Ammon's horn (tissue), 1 donor: ENCODE measurements at regions not wholly inside any gene's neighbourhood (a gene's known extent, or its start where the extent isn't known, plus 50 kb on each side); places are given as distances from the start of the nearest gene placed in this dataset.
"Not testable (repeated sequence)": the region's sequence is repeated elsewhere in the genome, so short reads cannot be mapped to it uniquely, and the experiment has no call there.

Experiments
- DNase-seq: peaks from one replicate; pipeline ENCODE4 v3.0.0-alpha.2; 2016; ENCODE audit warnings: low spot score

GRCh38 chr2:146602383-146602782, 1242.4 kb upstream of the ACVR2A start:
- no peak for DNase-seq

DNA sequence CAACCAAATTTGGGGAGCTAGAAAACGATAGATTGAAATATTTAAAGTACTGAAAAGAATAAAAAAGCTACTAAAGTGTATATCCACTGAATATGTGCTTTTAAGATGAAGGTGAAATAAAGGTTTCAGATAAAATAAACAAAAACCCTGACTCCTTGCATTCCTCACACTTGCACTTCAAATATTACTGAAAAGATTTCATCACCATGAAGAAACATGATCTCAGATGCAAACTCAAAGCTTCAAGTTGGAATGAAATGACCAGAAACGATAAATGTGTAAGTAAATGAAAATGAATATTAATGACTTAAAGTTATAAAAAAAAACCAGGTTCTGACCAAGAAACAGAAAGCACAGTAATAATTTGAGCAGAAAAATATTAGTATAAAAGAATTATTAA, 1246.0 kb upstream of the ACVR2A start:
- DNase-seq = no peak

DNA sequence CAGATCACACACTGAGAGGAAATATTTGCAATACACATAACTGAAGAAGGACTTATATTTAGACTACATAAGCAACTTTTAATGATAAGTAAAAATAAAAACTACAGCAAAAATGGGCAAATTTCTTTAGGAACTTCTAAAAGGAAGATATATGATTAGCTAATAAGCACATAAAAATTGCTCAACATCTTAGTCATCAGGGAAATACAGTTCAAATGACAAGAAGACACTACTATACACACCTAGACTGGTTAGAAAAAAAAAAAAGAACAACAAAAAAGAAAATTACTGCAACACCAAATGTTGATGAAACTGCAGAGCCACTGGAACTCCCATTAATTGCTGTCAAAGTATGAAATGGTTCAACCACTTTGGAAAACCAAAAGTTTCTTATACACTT, 1247.5 kb upstream of the ACVR2A start:
- no peak for DNase-seq

GRCh38 chr2:146591908-146592307, 1252.9 kb upstream of the ACVR2A start:
- no peak for DNase-seq

DNA sequence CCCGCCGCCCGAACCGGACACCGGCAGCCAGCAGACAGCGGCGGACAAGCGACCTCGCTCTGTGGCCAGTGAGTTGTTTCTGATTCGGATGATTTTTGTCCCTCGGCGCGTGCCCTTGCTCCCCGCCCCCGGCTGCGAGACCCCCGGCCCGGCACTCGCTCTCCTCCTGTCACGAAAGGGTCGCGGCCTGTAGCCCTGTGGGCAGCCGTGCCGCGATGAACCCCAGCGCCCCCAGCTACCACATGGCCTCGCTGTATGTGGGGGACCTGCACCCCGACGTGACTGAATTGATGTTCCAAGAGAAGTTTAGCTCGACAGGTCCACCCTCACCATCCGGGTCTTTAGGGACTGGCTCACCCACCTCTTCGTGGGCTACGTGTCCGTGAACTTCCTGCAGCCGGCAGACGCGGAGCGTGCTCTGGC, 1257.5 kb upstream of the ACVR2A start:
- no peak for DNase-seq

DNA sequence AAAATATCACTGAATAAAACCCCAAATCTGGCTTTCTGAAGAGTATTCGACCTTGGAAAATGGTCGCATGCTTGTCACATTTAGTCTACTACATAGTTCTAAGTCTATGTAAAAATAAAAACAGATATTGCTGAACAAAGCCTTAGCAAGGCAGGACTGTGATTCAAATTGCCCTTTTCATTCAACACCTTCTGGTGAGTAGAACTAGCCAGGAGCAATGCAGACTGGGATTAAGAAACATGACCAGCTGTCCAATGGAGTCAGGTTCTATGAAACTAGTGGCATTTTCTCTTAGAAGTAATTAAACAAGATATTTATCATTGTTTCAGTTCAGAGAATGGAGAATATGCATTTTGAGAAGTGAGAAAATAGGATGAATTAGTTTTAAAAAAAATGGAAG, 1260.5 kb upstream of the ACVR2A start:
- no peak for DNase-seq

DNA sequence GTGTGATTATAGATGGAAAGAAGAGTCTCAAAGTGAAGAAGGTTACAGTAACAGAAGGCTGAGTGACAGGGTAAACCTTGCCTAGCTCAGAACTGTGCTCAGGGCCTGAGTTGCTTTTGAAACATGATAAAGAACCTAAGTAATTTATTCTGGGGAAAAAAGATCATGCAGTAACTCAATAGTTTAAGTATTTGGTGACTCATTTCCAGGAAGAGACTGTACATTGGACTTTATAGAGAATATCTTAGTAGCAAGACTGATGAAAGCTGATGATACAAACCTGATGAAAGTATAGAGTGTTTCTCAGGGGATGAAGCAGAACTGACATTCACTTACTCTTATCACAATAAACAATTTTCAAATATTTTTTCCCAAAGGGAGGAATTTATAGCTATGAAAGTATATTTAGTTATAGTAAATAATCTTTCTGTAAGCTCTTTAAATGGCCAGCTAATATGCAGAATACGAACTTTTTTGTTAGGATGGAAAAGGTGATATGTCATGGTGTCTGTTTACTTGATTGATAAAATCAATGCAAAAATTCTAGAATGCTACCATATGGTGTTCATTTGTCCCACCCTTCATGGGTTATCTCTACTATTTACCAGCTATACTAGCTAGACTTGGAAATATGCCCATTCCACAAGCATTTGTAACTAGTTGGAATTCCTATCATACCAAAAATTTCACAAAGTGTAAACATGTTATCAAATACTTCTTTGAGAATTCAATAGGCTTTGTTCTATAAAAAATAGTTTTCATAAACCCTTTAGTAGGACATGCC, 1265.5 kb upstream of the ACVR2A start:
- DNase-seq = no peak

DNA sequence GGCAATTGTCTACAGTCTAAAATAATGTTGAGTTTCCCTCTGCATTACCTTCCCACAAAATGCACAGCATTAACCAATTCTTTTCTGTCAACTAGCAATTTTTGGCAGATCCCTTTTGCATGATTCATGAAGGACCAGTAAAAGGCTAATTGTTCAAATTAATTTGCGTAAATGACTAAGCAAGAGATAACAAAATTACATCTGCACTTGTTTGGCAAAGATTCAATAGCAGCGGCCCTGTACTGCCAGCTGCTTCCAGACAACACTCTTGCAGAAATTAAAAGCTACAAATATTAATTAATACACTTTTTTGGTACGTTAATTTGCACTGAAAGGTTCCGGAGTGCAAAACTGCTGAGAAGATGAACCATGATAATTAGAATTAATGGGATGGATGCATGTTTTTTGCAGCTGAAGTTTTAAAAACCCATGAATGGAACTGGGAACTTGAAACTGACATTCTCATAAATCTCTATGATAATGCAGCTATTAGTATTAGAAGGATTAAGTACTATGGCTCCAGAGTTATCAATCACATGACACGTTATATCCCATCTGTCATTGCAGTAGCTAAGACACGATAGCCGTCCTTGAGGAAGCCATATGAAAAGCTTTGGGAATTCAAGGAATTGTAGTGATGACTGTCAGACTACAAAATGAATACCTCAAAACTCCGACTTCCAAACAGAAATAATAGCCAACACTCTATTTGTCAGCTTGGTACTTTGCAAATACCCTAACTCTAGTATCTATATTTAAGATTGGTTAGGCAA, 1268.3 kb upstream of the ACVR2A start:
- DNase-seq = no peak

GRCh38 chr2:146572598-146572997, 1272.2 kb upstream of the ACVR2A start:
- DNase-seq = no peak

DNA sequence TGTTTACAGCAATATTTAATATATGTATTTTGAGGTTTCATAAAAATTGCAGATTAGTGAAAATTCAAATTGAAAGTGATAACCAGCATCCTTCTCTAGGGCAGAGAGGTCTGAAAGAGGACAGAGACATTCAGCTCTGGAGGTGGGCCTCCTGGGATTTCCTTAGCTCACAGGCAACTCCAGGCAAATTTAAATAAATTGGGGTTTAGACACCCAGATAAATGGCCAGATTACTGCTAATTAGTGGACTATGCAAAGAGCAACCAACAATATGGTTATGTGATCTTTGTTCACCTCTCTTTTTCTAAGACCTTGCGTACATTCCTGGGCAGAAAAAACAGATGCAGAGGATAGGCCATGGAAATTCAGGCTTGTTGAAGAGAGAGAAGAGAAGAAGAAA, 1282.8 kb upstream of the ACVR2A start:
- no peak for DNase-seq

- no peak for DNase-seq
These were observed 1297.6 kb upstream of the ACVR2A start for GRCh38 chr2:146547236-146547635.

DNA sequence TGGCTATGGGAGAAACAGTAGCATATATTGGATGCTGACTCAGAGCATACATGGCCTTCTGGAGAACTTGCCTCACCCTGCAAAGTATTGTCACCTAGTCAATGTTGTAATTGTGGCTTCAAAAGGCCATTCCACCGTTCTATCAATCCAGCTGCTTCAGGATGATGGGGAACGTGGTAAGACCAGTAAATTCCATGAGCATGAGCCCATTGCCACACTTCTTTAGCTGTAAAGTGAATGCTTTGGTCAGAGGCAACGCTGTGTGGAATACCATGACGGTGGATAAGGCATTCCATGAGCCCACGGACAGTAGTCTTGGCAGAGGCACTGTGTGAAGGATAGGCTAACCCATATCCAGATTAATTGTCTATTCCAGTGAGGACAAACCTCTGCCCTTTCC, 1300.1 kb upstream of the ACVR2A start:
- no peak for DNase-seq

DNA sequence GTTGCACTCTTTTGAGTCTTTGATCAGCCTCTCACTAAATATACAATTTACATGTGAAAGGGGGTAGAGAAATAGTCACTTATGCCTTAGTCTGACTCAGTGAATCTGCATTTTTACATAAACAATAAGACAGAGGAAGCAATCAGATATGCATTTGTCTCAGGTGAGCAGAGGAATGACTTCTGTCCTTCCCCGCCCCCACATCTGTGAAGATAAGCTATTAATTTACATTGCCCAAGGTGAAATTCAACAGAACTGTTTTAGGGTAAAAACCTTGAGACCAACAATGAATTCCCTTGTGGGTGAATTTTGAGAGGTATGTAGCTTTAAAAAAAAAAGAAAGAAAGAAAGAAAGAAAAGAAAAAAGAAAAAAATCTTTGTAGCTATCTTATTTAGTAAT, 1302.9 kb upstream of the ACVR2A start:
- no peak for DNase-seq

GRCh38 chr2:146540271-146540932, 1304.4 kb upstream of the ACVR2A start:
- DNase-seq = peak; percentile 5

DNA sequence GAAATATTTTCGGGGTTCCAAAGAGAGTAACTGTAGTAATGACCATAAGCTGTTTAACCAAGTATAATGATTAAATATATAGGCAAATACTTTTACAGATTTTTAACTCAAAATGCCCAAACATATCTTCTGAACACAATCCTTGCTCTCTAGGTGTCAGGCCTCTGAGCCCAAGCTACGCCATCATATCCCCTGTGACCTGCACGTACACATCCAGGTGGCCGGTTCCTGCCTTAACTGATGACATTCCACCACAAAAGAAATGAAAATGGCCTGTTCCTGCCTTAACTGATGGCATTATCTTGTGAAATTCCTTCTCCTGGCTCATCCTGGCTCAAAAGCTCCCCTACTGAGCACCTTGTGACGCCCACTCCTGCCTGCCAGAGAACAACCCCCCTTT, 1305.1 kb upstream of the ACVR2A start:
- not testable (repeated sequence) for DNase-seq

DNA sequence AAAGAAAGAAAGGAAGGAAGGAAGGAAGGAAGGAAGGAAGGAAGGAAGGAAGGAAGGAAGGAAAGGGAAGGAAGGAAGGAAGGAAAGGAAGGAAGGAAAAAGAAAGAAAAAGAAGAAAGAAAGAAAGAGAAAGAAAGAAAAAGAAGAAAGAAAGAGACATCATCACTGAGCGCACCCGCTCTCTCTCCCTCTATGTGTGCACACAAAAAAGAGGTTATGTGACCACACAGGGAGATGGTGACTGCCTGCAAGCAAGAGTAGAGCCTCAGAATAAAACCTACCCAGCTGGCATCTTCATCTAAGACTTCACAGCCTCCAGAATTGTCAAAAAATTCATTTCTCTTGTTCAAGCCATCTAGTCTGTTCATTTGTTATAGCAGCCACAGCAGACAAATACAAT, 1307.4 kb upstream of the ACVR2A start:
- DNase-seq = no peak

DNA sequence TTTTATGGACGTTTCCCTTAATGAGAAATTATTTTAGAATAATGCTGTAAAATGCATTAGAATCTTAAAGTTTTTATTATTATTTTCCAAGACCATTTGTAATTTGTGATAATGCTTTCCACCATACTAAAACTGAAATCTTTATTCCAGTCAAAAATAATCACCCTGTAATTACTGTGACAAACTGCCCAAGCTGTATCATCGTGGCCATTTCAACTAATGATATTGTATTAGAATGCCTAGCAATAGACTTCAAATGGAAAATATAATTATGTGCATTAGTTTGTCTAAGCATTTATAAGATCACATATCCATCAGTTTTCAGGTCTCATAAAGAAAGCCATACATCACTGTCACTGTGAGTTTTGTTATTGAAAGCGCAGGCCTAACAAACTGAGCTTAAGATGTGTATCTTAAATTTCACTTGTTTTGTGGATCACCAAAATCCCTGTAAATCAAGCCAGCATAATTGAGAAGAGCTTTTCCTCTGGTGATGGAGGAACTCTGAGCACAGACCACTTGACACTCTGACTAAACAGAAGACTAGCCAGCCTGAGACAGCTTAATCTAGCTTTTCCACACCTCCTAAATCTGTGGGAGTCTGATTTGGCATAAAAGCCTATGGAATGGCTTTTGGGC, 1312.2 kb upstream of the ACVR2A start:
- DNase-seq = no peak

DNA sequence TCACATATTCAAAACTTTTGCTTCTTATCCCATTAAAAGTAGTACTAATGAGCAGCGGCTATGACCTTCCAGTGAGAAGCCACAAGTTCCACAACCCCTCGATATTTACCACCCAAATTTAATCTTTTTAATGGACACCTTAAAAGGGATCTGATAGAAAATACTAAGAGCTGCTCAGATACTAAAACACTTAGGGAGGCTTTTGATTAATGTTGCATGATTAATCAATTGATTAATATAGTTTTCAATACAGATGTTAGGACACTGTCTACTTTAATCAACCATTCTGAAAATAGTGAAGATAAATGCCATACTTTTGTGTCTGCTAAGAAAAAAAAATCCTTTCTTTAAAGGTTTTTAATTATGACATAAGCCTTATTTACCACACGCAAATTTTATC, 1312.8 kb upstream of the ACVR2A start:
- no peak for DNase-seq

GRCh38 chr2:146530886-146531285, 1313.9 kb upstream of the ACVR2A start:
- DNase-seq = no peak

DNA sequence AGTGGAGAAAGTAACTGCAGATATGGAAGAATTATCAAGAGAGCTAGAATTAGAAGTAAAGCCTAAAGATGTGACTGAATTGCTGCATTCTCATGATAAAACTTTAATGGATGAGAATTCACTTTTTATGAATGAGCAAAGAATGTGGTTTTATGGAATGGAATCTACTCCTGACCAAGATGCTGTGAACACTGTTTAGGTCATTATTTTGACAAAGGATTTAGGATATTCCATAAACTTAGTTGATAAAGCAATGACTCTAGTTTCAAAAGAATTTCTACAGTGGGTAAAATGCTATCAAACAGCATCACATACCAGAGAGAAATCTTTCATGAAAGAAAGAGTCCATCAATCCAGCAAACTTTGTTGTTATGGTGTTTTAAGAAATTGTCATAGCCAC, 1317.7 kb upstream of the ACVR2A start:
- DNase-seq = no peak

GRCh38 chr2:146523196-146523595, 1321.6 kb upstream of the ACVR2A start:
- DNase-seq = no peak

- no peak for DNase-seq
These were observed 1338.0 kb upstream of the ACVR2A start for GRCh38 chr2:146506851-146507250.

- no peak for DNase-seq
These were observed 1341.5 kb upstream of the ACVR2A start for GRCh38 chr2:146503366-146503765.
